ENCODE measurements at regions not wholly inside any gene's neighbourhood (a gene's known extent, or its start where the extent isn't known, plus 50 kb on each side); places are given as distances from the start of the nearest gene placed in this dataset.

- Histone ChIP-seq H3K4me3 (ENCODE audit: low read depth in 1 of 2, low read length in 2 of 2) (no peak overlapping the region), H3K9me3 (ENCODE audit: control insufficient read depth in 1 of 2, low read length in 2 of 2) (no peaks in the 10 kb centered on the region), H3K27ac (ENCODE audit: low read depth, low read length) (no peak overlapping the region), H3K27me3 (ENCODE audit: control insufficient read depth in 1 of 2, insufficient read depth in 2 of 2, low read length in 2 of 2) (no peaks in the 10 kb centered on the region), H3K4me1 (ENCODE audit: control insufficient read depth in 1 of 2, insufficient read depth in 2 of 2, low read length in 2 of 2) (peaks cover 0 to 11% of the 10 kb centered on the region in 2 donors), H3K9ac (ENCODE audit: low read depth in 1 of 2, low read length in 2 of 2) (no peak overlapping the region), H3K36me3 (ENCODE audit: control insufficient read depth in 1 of 2, insufficient read depth in 2 of 2, low read length in 2 of 2) (no peaks in the 10 kb centered on the region)
Measured at GRCh38 chr5:115392611-115393010, 96.2 kb upstream of the CCDC112 start.

DNA sequence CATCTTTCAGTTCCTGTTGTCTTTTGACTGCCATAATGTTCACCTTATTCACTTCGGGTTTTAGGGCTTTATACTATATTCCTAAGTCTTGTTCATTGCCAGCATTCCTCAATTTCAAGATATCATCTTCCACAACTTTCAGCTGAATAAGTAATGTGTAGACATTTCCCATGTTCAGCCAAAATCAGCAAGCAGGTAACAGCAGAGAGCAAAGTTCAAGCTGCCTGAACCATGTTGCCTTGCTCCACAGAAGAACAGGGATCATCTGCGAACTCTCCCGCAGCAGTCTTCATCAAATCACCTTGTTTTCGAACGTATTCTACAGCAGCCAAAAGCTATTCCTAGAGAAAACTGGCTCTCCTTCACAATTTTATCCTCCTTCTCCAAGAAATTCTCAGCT is 95.3 kb upstream of the CCDC112 start:
- H3K9ac ChIP-seq (ENCODE audit: low read depth in 1 of 2, low read length in 2 of 2): no peak overlapping the region
- H3K36me3 ChIP-seq (ENCODE audit: control insufficient read depth in 1 of 2, insufficient read depth in 2 of 2, low read length in 2 of 2): no peaks in the 10 kb centered on the region
- no peak overlapping the region for H3K27ac ChIP-seq (ENCODE audit: low read depth, low read length)
- H3K27me3 ChIP-seq (ENCODE audit: control insufficient read depth in 1 of 2, insufficient read depth in 2 of 2, low read length in 2 of 2): no peaks in the 10 kb centered on the region
- H3K4me3 ChIP-seq (ENCODE audit: low read depth in 1 of 2, low read length in 2 of 2): no peak overlapping the region
- H3K9me3 ChIP-seq (ENCODE audit: control insufficient read depth in 1 of 2, low read length in 2 of 2): no peaks in the 10 kb centered on the region
- peaks cover 0 to 11% of the 10 kb centered on the region in 2 donors for H3K4me1 ChIP-seq (ENCODE audit: control insufficient read depth in 1 of 2, insufficient read depth in 2 of 2, low read length in 2 of 2)

DNA sequence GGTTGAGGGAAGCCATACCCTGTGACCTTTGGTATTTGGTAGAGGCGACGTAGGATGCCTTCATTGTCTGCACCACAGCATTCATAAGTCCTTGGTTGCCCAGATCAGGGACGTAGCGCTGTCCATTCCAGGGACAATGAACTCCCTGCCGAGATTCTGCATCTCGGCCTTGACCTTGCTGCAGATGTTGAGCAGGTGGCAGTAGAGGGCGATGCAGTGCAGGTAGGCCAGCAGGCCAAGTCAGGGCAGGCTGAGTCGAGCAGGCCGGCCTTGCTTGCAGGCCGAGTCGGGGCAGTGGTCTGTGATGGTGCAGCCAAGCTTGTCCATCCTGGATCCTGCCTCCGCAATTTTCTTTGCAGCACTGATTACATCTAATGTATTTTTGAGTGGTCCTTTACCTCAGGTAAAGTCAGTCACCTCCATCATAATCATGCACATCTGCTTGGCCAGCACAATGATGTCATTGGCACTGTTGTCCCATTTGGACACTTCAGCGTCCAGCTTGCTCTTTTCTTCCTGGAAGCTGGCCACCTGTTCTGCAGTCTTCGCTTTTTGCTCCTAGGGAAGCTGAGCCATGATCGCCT is 93.4 kb upstream of the CCDC112 start:
- no peak overlapping the region for H3K27ac ChIP-seq (ENCODE audit: low read depth, low read length)
- peaks cover 0 to 1% of the 10 kb centered on the region in 2 donors for H3K4me1 ChIP-seq (ENCODE audit: control insufficient read depth in 1 of 2, insufficient read depth in 2 of 2, low read length in 2 of 2)
- no peaks in the 10 kb centered on the region for H3K9me3 ChIP-seq (ENCODE audit: control insufficient read depth in 1 of 2, low read length in 2 of 2)
- no peaks in the 10 kb centered on the region for H3K27me3 ChIP-seq (ENCODE audit: control insufficient read depth in 1 of 2, insufficient read depth in 2 of 2, low read length in 2 of 2)
- H3K9ac ChIP-seq (ENCODE audit: low read depth in 1 of 2, low read length in 2 of 2): no peak overlapping the region
- no peak overlapping the region for H3K4me3 ChIP-seq (ENCODE audit: low read depth in 1 of 2, low read length in 2 of 2)
- no peaks in the 10 kb centered on the region for H3K36me3 ChIP-seq (ENCODE audit: control insufficient read depth in 1 of 2, insufficient read depth in 2 of 2, low read length in 2 of 2)

GRCh38 chr5:115389034-115389798 is 92.8 kb upstream of the CCDC112 start:
- Histone ChIP-seq H3K4me1 (ENCODE audit: control insufficient read depth in 1 of 2, insufficient read depth in 2 of 2, low read length in 2 of 2) (no peaks in the 10 kb centered on the region), H3K9ac (ENCODE audit: low read depth in 1 of 2, low read length in 2 of 2) (no peak overlapping the region), H3K36me3 (ENCODE audit: control insufficient read depth in 1 of 2, insufficient read depth in 2 of 2, low read length in 2 of 2) (no peaks in the 10 kb centered on the region), H3K9me3 (ENCODE audit: control insufficient read depth in 1 of 2, low read length in 2 of 2) (no peaks in the 10 kb centered on the region), H3K4me3 (ENCODE audit: low read depth in 1 of 2, low read length in 2 of 2) (no peak overlapping the region), H3K27me3 (ENCODE audit: control insufficient read depth in 1 of 2, insufficient read depth in 2 of 2, low read length in 2 of 2) (no peaks in the 10 kb centered on the region), H3K27ac (ENCODE audit: low read depth, low read length) (no peak overlapping the region)

GRCh38 chr5:115388240-115388639 is 91.8 kb upstream of the CCDC112 start:
- Histone ChIP-seq H3K27me3 (ENCODE audit: control insufficient read depth in 1 of 2, insufficient read depth in 2 of 2, low read length in 2 of 2) (no peaks in the 10 kb centered on the region), H3K36me3 (ENCODE audit: control insufficient read depth in 1 of 2, insufficient read depth in 2 of 2, low read length in 2 of 2) (no peaks in the 10 kb centered on the region), H3K4me1 (ENCODE audit: control insufficient read depth in 1 of 2, insufficient read depth in 2 of 2, low read length in 2 of 2) (no peaks in the 10 kb centered on the region), H3K4me3 (ENCODE audit: low read depth in 1 of 2, low read length in 2 of 2) (no peak overlapping the region), H3K9me3 (ENCODE audit: control insufficient read depth in 1 of 2, low read length in 2 of 2) (no peaks in the 10 kb centered on the region), H3K27ac (ENCODE audit: low read depth, low read length) (no peak overlapping the region), H3K9ac (ENCODE audit: low read depth in 1 of 2, low read length in 2 of 2) (no peak overlapping the region)

DNA sequence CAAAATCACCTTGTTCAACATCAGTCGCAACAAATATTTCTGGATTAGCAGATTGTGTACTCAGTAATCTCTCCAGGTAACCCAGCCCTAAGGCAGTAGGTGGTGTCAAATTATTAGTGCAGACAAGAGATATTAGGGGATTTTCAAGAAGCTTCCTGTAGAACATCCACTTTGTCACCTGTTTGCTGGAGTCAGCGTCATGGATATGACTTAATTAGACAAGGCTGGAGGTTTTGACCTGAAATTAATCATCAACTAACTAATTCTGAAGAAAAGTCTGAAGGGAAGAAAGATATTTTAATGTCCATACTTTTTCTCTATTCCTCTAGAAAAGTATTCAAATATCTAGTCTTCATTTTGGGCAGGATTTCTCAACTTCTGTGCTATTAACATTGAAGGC is 91.4 kb upstream of the CCDC112 start:
- no peaks in the 10 kb centered on the region for H3K9me3 ChIP-seq (ENCODE audit: control insufficient read depth in 1 of 2, low read length in 2 of 2)
- no peak overlapping the region for H3K27ac ChIP-seq (ENCODE audit: low read depth, low read length)
- no peak overlapping the region for H3K9ac ChIP-seq (ENCODE audit: low read depth in 1 of 2, low read length in 2 of 2)
- no peaks in the 10 kb centered on the region for H3K36me3 ChIP-seq (ENCODE audit: control insufficient read depth in 1 of 2, insufficient read depth in 2 of 2, low read length in 2 of 2)
- no peaks in the 10 kb centered on the region for H3K27me3 ChIP-seq (ENCODE audit: control insufficient read depth in 1 of 2, insufficient read depth in 2 of 2, low read length in 2 of 2)
- no peak overlapping the region for H3K4me3 ChIP-seq (ENCODE audit: low read depth in 1 of 2, low read length in 2 of 2)
- no peaks in the 10 kb centered on the region for H3K4me1 ChIP-seq (ENCODE audit: control insufficient read depth in 1 of 2, insufficient read depth in 2 of 2, low read length in 2 of 2)

DNA sequence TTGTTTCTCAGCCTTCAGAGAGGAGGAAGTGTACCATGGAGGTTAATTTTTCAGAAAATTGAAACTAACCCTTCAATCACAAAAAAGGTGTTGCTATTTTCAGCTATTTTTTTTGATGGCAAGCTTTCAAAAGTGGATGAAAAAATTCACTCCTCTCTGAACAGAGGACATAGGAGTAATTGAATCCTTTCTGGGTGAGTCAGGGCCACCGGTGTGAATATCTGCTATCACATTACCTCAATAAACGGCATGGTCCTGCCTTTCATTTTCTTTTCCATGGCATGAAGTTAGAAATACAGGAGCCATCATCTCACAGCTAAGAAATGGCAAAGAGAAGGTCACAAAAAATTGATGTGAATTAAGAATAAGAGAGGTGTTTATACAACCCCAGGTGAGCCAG is 90.2 kb upstream of the CCDC112 start:
- Histone ChIP-seq H3K36me3 (ENCODE audit: control insufficient read depth in 1 of 2, insufficient read depth in 2 of 2, low read length in 2 of 2) (no peaks in the 10 kb centered on the region), H3K9me3 (ENCODE audit: control insufficient read depth in 1 of 2, low read length in 2 of 2) (no peaks in the 10 kb centered on the region), H3K9ac (ENCODE audit: low read depth in 1 of 2, low read length in 2 of 2) (no peak overlapping the region), H3K4me3 (ENCODE audit: low read depth in 1 of 2, low read length in 2 of 2) (no peak overlapping the region), H3K27me3 (ENCODE audit: control insufficient read depth in 1 of 2, insufficient read depth in 2 of 2, low read length in 2 of 2) (no peaks in the 10 kb centered on the region), H3K4me1 (ENCODE audit: control insufficient read depth in 1 of 2, insufficient read depth in 2 of 2, low read length in 2 of 2) (no peaks in the 10 kb centered on the region), H3K27ac (ENCODE audit: low read depth, low read length) (no peak overlapping the region)

- no peak overlapping the region for H3K4me3 ChIP-seq (ENCODE audit: low read depth in 1 of 2, low read length in 2 of 2)
- H3K9me3 ChIP-seq (ENCODE audit: control insufficient read depth in 1 of 2, low read length in 2 of 2): no peaks in the 10 kb centered on the region
- H3K27me3 ChIP-seq (ENCODE audit: control insufficient read depth in 1 of 2, insufficient read depth in 2 of 2, low read length in 2 of 2): no peaks in the 10 kb centered on the region
- H3K4me1 ChIP-seq (ENCODE audit: control insufficient read depth in 1 of 2, insufficient read depth in 2 of 2, low read length in 2 of 2): peaks cover 0 to 7% of the 10 kb centered on the region in 2 donors
- H3K27ac ChIP-seq (ENCODE audit: low read depth, low read length): no peak overlapping the region
- H3K9ac ChIP-seq (ENCODE audit: low read depth in 1 of 2, low read length in 2 of 2): no peak overlapping the region
- H3K36me3 ChIP-seq (ENCODE audit: control insufficient read depth in 1 of 2, insufficient read depth in 2 of 2, low read length in 2 of 2): no peaks in the 10 kb centered on the region
Measured at GRCh38 chr5:115384587-115385375, 88.3 kb upstream of the CCDC112 start.

GRCh38 chr5:115382989-115383388 is 86.5 kb upstream of the CCDC112 start:
- no peak overlapping the region for H3K27ac ChIP-seq (ENCODE audit: low read depth, low read length)
- H3K27me3 ChIP-seq (ENCODE audit: control insufficient read depth in 1 of 2, insufficient read depth in 2 of 2, low read length in 2 of 2): no peaks in the 10 kb centered on the region
- H3K4me3 ChIP-seq (ENCODE audit: low read depth in 1 of 2, low read length in 2 of 2): no peak overlapping the region
- H3K9ac ChIP-seq (ENCODE audit: low read depth in 1 of 2, low read length in 2 of 2): no peak overlapping the region
- peaks cover 2 to 21% of the 10 kb centered on the region in 2 donors for H3K4me1 ChIP-seq (ENCODE audit: control insufficient read depth in 1 of 2, insufficient read depth in 2 of 2, low read length in 2 of 2)
- H3K36me3 ChIP-seq (ENCODE audit: control insufficient read depth in 1 of 2, insufficient read depth in 2 of 2, low read length in 2 of 2): no peaks in the 10 kb centered on the region
- H3K9me3 ChIP-seq (ENCODE audit: control insufficient read depth in 1 of 2, low read length in 2 of 2): no peaks in the 10 kb centered on the region
